HepG2 (cell line): ENCODE measurements at regions not wholly inside any gene's neighbourhood (a gene's known extent, or its start where the extent isn't known, plus 50 kb on each side); places are given as distances from the start of the nearest gene placed in this dataset.

Source experiments
- ATAC-seq: fragments of 200-7000 bp; cut with Tn5 transposase; 3 replicates; pipeline ENCODE4 v1.9.1; 2020; ENCODE audit warnings: mild to moderate bottlenecking, moderate library complexity
- BruUV-seq: library from RNA; stranded (reverse); fragments of 400-500 nt; replicated peaks from 2 replicates; lab custom pipeline; 2021; lab: Mats Ljungman, UMichigan
- CTCF ChIA-PET: fragments of 300-600 bp; formaldehyde crosslinking; extraction: SDS; loops from one replicate; lab custom pipeline; 2021; ENCODE audit warnings: low total read pairs, inconsistent platforms, low intra/inter-chr PET ratio; lab: Yijun Ruan, JAX
- POLR2A ChIA-PET: fragments of 350-600 bp; sonication (Branson Sonifier 250); formaldehyde crosslinking; loops from one replicate; lab custom pipeline; 2020; ENCODE audit warnings: antibody characterized with exemption, inconsistent platforms; lab: Yijun Ruan, JAX
- DNase-seq: peaks from one replicate; pipeline ENCODE4 v3.0.0-alpha.2; 2015; ENCODE audit warnings: low spot score
- FAIRE-seq: peaks from 3 replicates; lab custom pipeline; 2011; peaks lifted over from hg19 to GRCh38; lab: Jason Lieb, UNC
- H2AFZ ChIP-seq: one replicate; pipeline ENCODE4 v1.6.1; 2011; ENCODE audit warnings: low read length, inconsistent platforms
- H3K27ac ChIP-seq: fragments of 300-600 bp; 3 replicates; pipeline ENCODE4 v1.8.0; 2011; ENCODE audit warnings: mixed run types, mild to moderate bottlenecking, mixed read lengths, low read length, inconsistent platforms; ENCODE audit not compliant: insufficient read depth; ENCODE audit errors: extremely low read length
- H3K27me3 ChIP-seq, 2 experiments: fragments of 200-600 bp in 1 of 2; 2 replicates in 1 of 2; 3 replicates in 1 of 2; pipeline versions ENCODE4 v1.6.0 to v1.8.0; 2011; ENCODE audit warnings: low read length in 2 of 2, mild to moderate bottlenecking in 2 of 2, moderate library complexity in 2 of 2, inconsistent platforms in 1 of 2; ENCODE audit not compliant: insufficient read depth in 2 of 2, control insufficient read depth in 1 of 2
- H3K36me3 ChIP-seq, 2 experiments: fragments of 200-600 bp in 1 of 2; replicated peaks in 1 of 2; 2 replicates in 1 of 2; 3 replicates in 1 of 2; pipeline versions ENCODE4 v1.5.1 to v1.8.0; 2011; ENCODE audit warnings: low read length in 2 of 2, inconsistent platforms in 1 of 2; ENCODE audit not compliant: insufficient read depth in 2 of 2, control insufficient read depth in 1 of 2
- H3K4me1 ChIP-seq: 2 replicates; pipeline ENCODE4 v1.5.1; 2012; ENCODE audit warnings: low read length, inconsistent platforms; ENCODE audit not compliant: insufficient read depth
- H3K4me2 ChIP-seq: 2 replicates; pipeline ENCODE4 v1.6.0; 2011; ENCODE audit warnings: low read depth, low read length, inconsistent platforms
- H3K4me3 ChIP-seq, 3 experiments: fragments of 200-600 bp in 1 of 3; sonication (generic), shearing (Covaris generic) in 1 of 3; replicated peaks in 1 of 3; 2 replicates each; pipeline ENCODE4 v1.5.1; 2011 to 2016; ENCODE audit warnings: low read length in 3 of 3, inconsistent platforms in 2 of 3, low read depth in 2 of 3, mild to moderate bottlenecking in 2 of 3, control low read depth in 1 of 3, mixed read lengths in 1 of 3; ENCODE audit not compliant: insufficient read depth in 1 of 3
- H3K79me2 ChIP-seq: one replicate; pipeline ENCODE4 v1.6.1; 2011; ENCODE audit warnings: low read length, inconsistent platforms; ENCODE audit not compliant: insufficient read depth
- H3K9ac ChIP-seq: 2 replicates; pipeline ENCODE4 v1.6.0; 2011; ENCODE audit warnings: mild to moderate bottlenecking, low read depth, low read length, inconsistent platforms; ENCODE audit not compliant: insufficient read depth
- H3K9me3 ChIP-seq: 2 replicates; pipeline ENCODE4 v1.5.1; 2012; ENCODE audit warnings: mild to moderate bottlenecking, low read length
- H4K20me1 ChIP-seq: 2 replicates; pipeline ENCODE4 v1.6.0; 2011; ENCODE audit warnings: inconsistent platforms, mild to moderate bottlenecking, low read length, moderate library complexity; ENCODE audit not compliant: insufficient read depth
- ARID2 ChIP-seq: sonication (generic); formaldehyde crosslinking; IDR thresholded peaks from 2 replicates; pipeline ENCODE4 v1.8.1; 2022; ENCODE audit warnings: mild to moderate bottlenecking, missing genetic modification reagents, borderline replicate concordance
- ATF1 ChIP-seq: IDR thresholded peaks from 2 replicates; pipeline ENCODE4 v1.6.1; 2016; ENCODE audit warnings: mild to moderate bottlenecking, control low read depth
- BORCS8-MEF2B ChIP-seq: sonication (generic); formaldehyde crosslinking; IDR thresholded peaks from 2 replicates; pipeline ENCODE4 v1.8.0; 2022; ENCODE audit warnings: mild to moderate bottlenecking, missing genetic modification reagents
- CREB1 ChIP-seq, 2 experiments: fragments of 450-650 bp in 1 of 2; IDR thresholded peaks; 2 replicates each; pipeline ENCODE4 v1.6.1; 2016 to 2017; ENCODE audit warnings: control low read depth in 1 of 2, mild to moderate bottlenecking in 1 of 2, missing compliant biosample characterization in 1 of 2, missing genetic modification characterization in 1 of 2
- CSRNP2 ChIP-seq: sonication (generic); formaldehyde crosslinking; conservative IDR thresholded peaks from 2 replicates; pipeline ENCODE4 v1.8.0; 2022; ENCODE audit warnings: low read depth, missing genetic modification reagents
- ESRRA ChIP-seq: sonication (generic); formaldehyde crosslinking; IDR thresholded peaks from 2 replicates; pipeline ENCODE4 v1.5.1; 2020; ENCODE audit warnings: mild to moderate bottlenecking, low read depth, missing genetic modification reagents
- HMG20A ChIP-seq: IDR thresholded peaks from 2 replicates; pipeline ENCODE4 v1.6.1; 2016; ENCODE audit warnings: borderline replicate concordance
- IRF9 ChIP-seq: sonication (generic); formaldehyde crosslinking; IDR thresholded peaks from 2 replicates; pipeline ENCODE4 v1.8.0; 2022; ENCODE audit warnings: missing genetic modification reagents, mild to moderate bottlenecking, borderline replicate concordance
- KDM6A ChIP-seq: IDR thresholded peaks from 2 replicates; pipeline ENCODE4 v1.6.1; 2016; ENCODE audit warnings: low read depth
- MATR3 ChIP-seq: sonication (generic); formaldehyde crosslinking; IDR thresholded peaks from 2 replicates; pipeline ENCODE4 v1.4.0; 2020; ENCODE audit warnings: missing genetic modification reagents
- NR3C1 ChIP-seq: sonication (generic); formaldehyde crosslinking; IDR thresholded peaks from 2 replicates; pipeline ENCODE4 v1.4.0; 2020; ENCODE audit warnings: missing genetic modification reagents
- PHF21A ChIP-seq: sonication (generic); formaldehyde crosslinking; IDR thresholded peaks from 2 replicates; pipeline ENCODE4 v1.5.0; 2020; ENCODE audit warnings: mild to moderate bottlenecking, missing genetic modification reagents
- PRDM10 ChIP-seq: sonication (generic); formaldehyde crosslinking; IDR thresholded peaks from 2 replicates; pipeline ENCODE4 v1.4.0; 2020; ENCODE audit warnings: low read depth, missing genetic modification reagents
- THYN1 ChIP-seq: sonication (generic); formaldehyde crosslinking; IDR thresholded peaks from 2 replicates; pipeline ENCODE4 v1.8.1; 2023; ENCODE audit warnings: low read depth, mild to moderate bottlenecking, moderate library complexity, missing genetic modification reagents, borderline replicate concordance
- YY1 ChIP-seq: IDR thresholded peaks from 2 replicates; pipeline ENCODE4 v1.6.1; 2011; ENCODE audit warnings: low read length, low read depth, moderate library complexity, mild to moderate bottlenecking; ENCODE audit not compliant: insufficient read depth, insufficient replicate concordance
- ZNF253 ChIP-seq: sonication (generic); formaldehyde crosslinking; IDR thresholded peaks from 2 replicates; pipeline ENCODE4 v1.8.0; 2022; ENCODE audit warnings: mild to moderate bottlenecking, missing genetic modification reagents, borderline replicate concordance
- ZNF75D ChIP-seq: sonication (generic); formaldehyde crosslinking; IDR thresholded peaks from 2 replicates; pipeline ENCODE4 v1.8.1; 2023; ENCODE audit warnings: missing genetic modification reagents, mild to moderate bottlenecking, borderline replicate concordance
- ZNF891 ChIP-seq: sonication (generic); formaldehyde crosslinking; IDR thresholded peaks from 2 replicates; pipeline ENCODE4 v1.5.0; 2020; ENCODE audit warnings: mild to moderate bottlenecking, missing genetic modification reagents
- ZSCAN30 ChIP-seq: sonication (generic); formaldehyde crosslinking; IDR thresholded peaks from 2 replicates; pipeline ENCODE4 v1.5.0; 2020; ENCODE audit warnings: mild to moderate bottlenecking, missing genetic modification reagents
- whole genome bisulfite sequencing: methylation state at CpG from one replicate; pipeline ENCODE4 v1.1.6; 2017; ENCODE audit warnings: low lambda C conversion rate; 5-methylcytosine and 5-hydroxymethylcytosine counted together
- in situ Hi-C: cut with HindIII; loops from 2 replicates; pipeline ENCODE4 v1.10.0; 2017; ENCODE audit warnings: low pct_unique_long_range_greater_than_20kb; ENCODE audit not compliant: extremely low pct_ligation_motif_present
- intact Hi-C: fragments of 100-400 bp; cut with micrococcal nuclease; formaldehyde crosslinking; loops from one replicate; pipeline ENCODE4 v1.10.0; 2022; ENCODE audit not compliant: unreplicated experiment

DNA sequence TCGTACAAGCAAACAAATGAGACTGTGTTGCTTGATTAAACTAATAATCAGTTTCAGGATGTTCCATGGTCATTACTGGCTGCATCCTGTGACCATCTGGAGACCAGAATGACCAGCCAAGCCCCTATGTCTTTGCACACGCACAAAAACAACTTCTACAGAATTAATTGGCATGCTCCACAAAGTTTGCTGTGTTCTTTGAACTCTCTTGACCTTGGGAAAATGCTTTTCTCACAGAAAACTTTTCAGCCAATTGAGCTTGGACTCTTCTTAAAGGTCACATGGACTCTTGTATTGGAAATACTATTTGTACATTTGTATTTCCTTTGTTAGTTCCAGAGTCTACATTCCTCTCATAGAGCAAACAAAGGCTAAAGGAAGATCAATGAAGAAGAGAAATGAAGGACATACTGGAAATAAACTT, 147.8 kb downstream of the ARRDC3 start (continued):
- TF ChIP-seq ZNF891 (CRISPR knock-in tag): no peak
- TF ChIP-seq HMG20A (CRISPR knock-in tag): peak; percentile 81; the same call in 1 of the 2 replicates
- TF ChIP-seq BORCS8-MEF2B (CRISPR knock-in tag): no peak
- no peak for TF ChIP-seq CSRNP2 (CRISPR knock-in tag)
- TF ChIP-seq THYN1 (CRISPR knock-in tag): no peak
- TF ChIP-seq ATF1: 0 out of 2 replicates have a peak, but pooled peaks have one; percentile 26
- TF ChIP-seq ARID2 (CRISPR knock-in tag): no peak
- TF ChIP-seq PHF21A (CRISPR knock-in tag): 0 out of 2 replicates have a peak, but pooled peaks have one; percentile 16
- TF ChIP-seq CREB1 (IDR thresholded peaks at IDR 0.05): no peak
- TF ChIP-seq CREB1 (CRISPR knock-in tag; IDR thresholded peaks at IDR 0.05): peak; percentile 31; the same call in 1 of the 2 replicates
- TF ChIP-seq ESRRA (CRISPR knock-in tag): peak; percentile 72; the same call in 1 of the 2 replicates
- TF ChIP-seq KDM6A (CRISPR knock-in tag): 0 out of 2 replicates have a peak, but pooled peaks have one; percentile 29
- no peak for TF ChIP-seq ZSCAN30 (CRISPR knock-in tag)
- TF ChIP-seq, all 625 proteins: peak for 47

- 37% methylated on average over 3 of the region's 3 CpGs for WGBS
- Histone ChIP-seq H3K4me1 (peaks cover 23% of the 10 kb centered on the region), H4K20me1 (no peaks in the 10 kb centered on the region), H3K4me3 (no peak overlapping the region), H3K27me3 (no peaks in the 10 kb centered on the region), H3K9me3 (no peaks in the 10 kb centered on the region), H2AFZ (no peak overlapping the region), H3K9ac (no peak overlapping the region), H3K36me3 (no peaks in the 10 kb centered on the region), H3K27ac (no peak overlapping the region), H3K4me2 (no peak overlapping the region), H3K79me2 (no peaks in the 10 kb centered on the region)
- CTCF ChIA-PET: no interaction called here
- DNase-seq (no peak), FAIRE-seq (no peak), ATAC-seq (no peak)
- in situ Hi-C loops: no loop called here
- POLR2A ChIA-PET: no interaction called here
- intact Hi-C loops: no loop called here
- BruUV-seq: no TSS peak
- no peak for TF ChIP-seq MATR3 (CRISPR knock-in tag)
- TF ChIP-seq YY1: no peak
- no peak for TF ChIP-seq NR3C1 (CRISPR knock-in tag)
- TF ChIP-seq ZNF253 (CRISPR knock-in tag): no peak
- TF ChIP-seq ZNF75D (CRISPR knock-in tag): no peak
- TF ChIP-seq PRDM10: no peak
- TF ChIP-seq IRF9 (CRISPR knock-in tag): no peak
Measured at GRCh38 chr5:91232523-91232922, 150.6 kb downstream of the ARRDC3 start.
